Neural cell (in vitro differentiated cells): ENCODE measurements at regions not wholly inside any gene's neighbourhood (a gene's known extent, or its start where the extent isn't known, plus 50 kb on each side); places are given as distances from the start of the nearest gene placed in this dataset.

Source experiments
- EP300 ChIP-seq: fragments of 450-650 bp; conservative IDR thresholded peaks from 2 replicates; pipeline ENCODE4 v1.6.1; 2014; ENCODE audit warnings: antibody characterized with exemption, mild to moderate bottlenecking, moderate library complexity; ENCODE audit not compliant: poor library complexity, severe bottlenecking
- EZH2 ChIP-seq: fragments of 200-600, 300-800 bp; shearing (Covaris generic), sonication (generic); IDR thresholded peaks from 2 replicates; pipeline ENCODE4 v1.6.1; 2014; ENCODE audit warnings: antibody characterized with exemption, low read length, borderline replicate concordance, mild to moderate bottlenecking; ENCODE audit not compliant: insufficient read depth, poor library complexity, severe bottlenecking
- MXI1 ChIP-seq: fragments of 450-650 bp; conservative IDR thresholded peaks from 2 replicates; pipeline ENCODE4 v1.6.1; 2014; ENCODE audit warnings: antibody characterized with exemption, mild to moderate bottlenecking; ENCODE audit not compliant: poor library complexity, severe bottlenecking
- POLR2AphosphoS5 ChIP-seq: IDR thresholded peaks from 2 replicates; pipeline ENCODE4 v1.6.1; 2012
- RAD21 ChIP-seq: fragments of 450-650 bp; conservative IDR thresholded peaks from 2 replicates; pipeline ENCODE4 v1.6.1; 2014; ENCODE audit warnings: antibody characterized with exemption, mild to moderate bottlenecking, moderate library complexity
- REST ChIP-seq: IDR thresholded peaks from 2 replicates; pipeline ENCODE4 v1.6.1; 2012; ENCODE audit warnings: borderline replicate concordance
- TAF1 ChIP-seq: IDR thresholded peaks from 2 replicates; pipeline ENCODE4 v1.6.1; 2012; ENCODE audit warnings: low read depth
- TF ChIP-seq, protein P1 (sequence below): fragments of 450-650 bp; IDR thresholded peaks from 2 replicates; pipeline ENCODE4 v1.5.1; 2014; ENCODE audit warnings: antibody characterized with exemption, mild to moderate bottlenecking, moderate library complexity; ENCODE audit not compliant: poor library complexity, severe bottlenecking

- TF ChIP-seq, protein P1, sequence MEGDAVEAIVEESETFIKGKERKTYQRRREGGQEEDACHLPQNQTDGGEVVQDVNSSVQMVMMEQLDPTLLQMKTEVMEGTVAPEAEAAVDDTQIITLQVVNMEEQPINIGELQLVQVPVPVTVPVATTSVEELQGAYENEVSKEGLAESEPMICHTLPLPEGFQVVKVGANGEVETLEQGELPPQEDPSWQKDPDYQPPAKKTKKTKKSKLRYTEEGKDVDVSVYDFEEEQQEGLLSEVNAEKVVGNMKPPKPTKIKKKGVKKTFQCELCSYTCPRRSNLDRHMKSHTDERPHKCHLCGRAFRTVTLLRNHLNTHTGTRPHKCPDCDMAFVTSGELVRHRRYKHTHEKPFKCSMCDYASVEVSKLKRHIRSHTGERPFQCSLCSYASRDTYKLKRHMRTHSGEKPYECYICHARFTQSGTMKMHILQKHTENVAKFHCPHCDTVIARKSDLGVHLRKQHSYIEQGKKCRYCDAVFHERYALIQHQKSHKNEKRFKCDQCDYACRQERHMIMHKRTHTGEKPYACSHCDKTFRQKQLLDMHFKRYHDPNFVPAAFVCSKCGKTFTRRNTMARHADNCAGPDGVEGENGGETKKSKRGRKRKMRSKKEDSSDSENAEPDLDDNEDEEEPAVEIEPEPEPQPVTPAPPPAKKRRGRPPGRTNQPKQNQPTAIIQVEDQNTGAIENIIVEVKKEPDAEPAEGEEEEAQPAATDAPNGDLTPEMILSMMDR = no peak
- no peak for TF ChIP-seq MXI1
- no peak for TF ChIP-seq REST
- no peak for TF ChIP-seq RAD21
- no peak for TF ChIP-seq POLR2AphosphoS5
- TF ChIP-seq EZH2 = no peak
- TF ChIP-seq EP300 = no peak
- no peak for TF ChIP-seq TAF1
Measured at GRCh38 chr11:82146789-82147188, 586.9 kb downstream of the FAM181B start.
